ENCODE measurements at regions not wholly inside any gene's neighbourhood (a gene's known extent, or its start where the extent isn't known, plus 50 kb on each side); places are given as distances from the start of the nearest gene placed in this dataset.

DNA sequence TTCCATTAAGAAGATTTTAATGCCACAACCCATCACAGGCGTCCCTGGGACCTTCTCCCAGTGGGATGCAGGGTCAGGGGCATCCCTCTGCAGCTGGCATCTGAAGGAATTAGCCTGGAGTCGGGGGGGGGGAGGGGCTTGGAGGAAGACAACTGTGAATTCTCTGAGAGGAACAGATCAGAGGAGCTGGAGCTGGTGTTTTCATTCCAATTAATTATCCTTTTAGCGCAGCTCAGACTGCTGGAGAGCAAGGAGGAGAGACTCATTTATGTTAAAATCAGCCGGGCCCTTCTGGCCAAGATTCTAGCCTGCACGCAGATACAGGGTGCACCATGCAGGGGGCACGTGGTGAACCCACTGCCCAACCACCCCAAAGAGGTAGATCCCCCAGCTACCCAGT is 116.2 kb downstream of the CHST1 start:
- no peaks in the 10 kb centered on the region for H3K9me3 ChIP-seq (replicated peaks in 1 of 3)
- H3K36me3 ChIP-seq (replicated peaks in 1 of 2), result no peaks in the 10 kb centered on the region
- H3K4me3 ChIP-seq, result no peak overlapping the region
- WGBS, 4 donors, result 48 to 67% (median 61%) methylated on average over 5 to 6 of the region's 6 CpGs
- TF ChIP-seq POLR2A (IDR thresholded peaks at IDR 0.05), result no peak
- TF ChIP-seq, protein P1, sequence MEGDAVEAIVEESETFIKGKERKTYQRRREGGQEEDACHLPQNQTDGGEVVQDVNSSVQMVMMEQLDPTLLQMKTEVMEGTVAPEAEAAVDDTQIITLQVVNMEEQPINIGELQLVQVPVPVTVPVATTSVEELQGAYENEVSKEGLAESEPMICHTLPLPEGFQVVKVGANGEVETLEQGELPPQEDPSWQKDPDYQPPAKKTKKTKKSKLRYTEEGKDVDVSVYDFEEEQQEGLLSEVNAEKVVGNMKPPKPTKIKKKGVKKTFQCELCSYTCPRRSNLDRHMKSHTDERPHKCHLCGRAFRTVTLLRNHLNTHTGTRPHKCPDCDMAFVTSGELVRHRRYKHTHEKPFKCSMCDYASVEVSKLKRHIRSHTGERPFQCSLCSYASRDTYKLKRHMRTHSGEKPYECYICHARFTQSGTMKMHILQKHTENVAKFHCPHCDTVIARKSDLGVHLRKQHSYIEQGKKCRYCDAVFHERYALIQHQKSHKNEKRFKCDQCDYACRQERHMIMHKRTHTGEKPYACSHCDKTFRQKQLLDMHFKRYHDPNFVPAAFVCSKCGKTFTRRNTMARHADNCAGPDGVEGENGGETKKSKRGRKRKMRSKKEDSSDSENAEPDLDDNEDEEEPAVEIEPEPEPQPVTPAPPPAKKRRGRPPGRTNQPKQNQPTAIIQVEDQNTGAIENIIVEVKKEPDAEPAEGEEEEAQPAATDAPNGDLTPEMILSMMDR (IDR thresholded peaks at IDR 0.05), result no peak
- H3K27ac ChIP-seq, result no peak overlapping the region
- DNase-seq, result no peak
- intact Hi-C loops (cut with DNase I), result no loop called here
- no peaks in the 10 kb centered on the region for H3K27me3 ChIP-seq
- H3K4me1 ChIP-seq (replicated peaks in 1 of 2), result no peaks in the 10 kb centered on the region

DNA sequence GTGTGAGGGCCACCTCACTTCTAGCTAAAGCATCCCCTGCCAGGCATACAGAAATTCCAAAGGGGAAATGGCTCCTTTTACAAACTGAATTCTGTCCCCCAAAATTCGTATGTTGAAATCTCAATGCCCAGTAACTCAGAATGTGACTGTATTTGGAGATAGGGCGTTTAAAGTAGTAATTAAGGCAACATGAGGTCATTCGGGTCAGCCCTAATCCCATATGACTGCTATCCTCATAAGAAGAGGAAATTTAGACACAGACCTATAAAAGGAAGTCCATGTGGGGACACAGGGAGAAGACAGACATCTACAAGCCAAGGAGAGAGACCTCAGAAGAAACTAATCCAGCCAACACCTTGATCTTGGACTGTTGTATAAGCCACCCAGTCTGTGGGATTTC is 119.1 kb downstream of the CHST1 start:
- H3K27me3 ChIP-seq, result no peaks in the 10 kb centered on the region
- no peak overlapping the region for H3K4me3 ChIP-seq
- no peaks in the 10 kb centered on the region for H3K9me3 ChIP-seq (replicated peaks in 1 of 3)
- no peak overlapping the region for H3K27ac ChIP-seq
- intact Hi-C loops (cut with DNase I), result no loop called here
- 45 to 68% (median 60%) methylated on average over 3 of the region's 3 CpGs for WGBS, 4 donors
- no peak for DNase-seq
- H3K4me1 ChIP-seq (replicated peaks in 1 of 2), result no peaks in the 10 kb centered on the region
- no peaks in the 10 kb centered on the region for H3K36me3 ChIP-seq (replicated peaks in 1 of 2)
- TF ChIP-seq, protein P1 (IDR thresholded peaks at IDR 0.05), result no peak
- TF ChIP-seq POLR2A (IDR thresholded peaks at IDR 0.05), result no peak

DNA sequence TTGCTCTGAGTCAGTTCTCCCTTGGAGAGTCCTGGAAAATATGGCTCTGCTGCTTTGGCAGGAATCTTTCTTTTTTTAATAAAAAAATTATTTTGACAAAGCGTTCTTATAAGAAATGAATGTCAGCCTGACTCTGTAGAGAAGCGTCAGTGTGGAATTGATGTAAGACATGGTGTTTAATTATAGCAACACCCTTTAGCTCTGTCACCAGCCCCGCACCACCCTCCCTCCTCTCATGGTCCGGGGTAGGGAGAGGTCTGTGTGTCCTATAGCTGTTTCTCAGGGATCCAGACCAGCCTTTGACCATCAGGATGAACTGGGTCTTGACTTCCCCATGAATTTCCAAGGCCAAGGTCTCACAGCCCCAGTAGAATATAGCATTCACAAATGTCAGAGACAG is 120.6 kb downstream of the CHST1 start:
- no peak for DNase-seq
- Histone ChIP-seq H3K27ac (no peak overlapping the region), H3K9me3 (replicated peaks in 1 of 3) (no peaks in the 10 kb centered on the region), H3K4me1 (replicated peaks in 1 of 2) (no peaks in the 10 kb centered on the region), H3K36me3 (replicated peaks in 1 of 2) (no peaks in the 10 kb centered on the region), H3K4me3 (no peak overlapping the region), H3K27me3 (no peaks in the 10 kb centered on the region)
- intact Hi-C loops (cut with DNase I), result no loop called here
- no peak for TF ChIP-seq POLR2A (IDR thresholded peaks at IDR 0.05)
- 66 to 76% (median 71%) methylated on average over 4 of the region's 4 CpGs for WGBS, 4 donors

DNA sequence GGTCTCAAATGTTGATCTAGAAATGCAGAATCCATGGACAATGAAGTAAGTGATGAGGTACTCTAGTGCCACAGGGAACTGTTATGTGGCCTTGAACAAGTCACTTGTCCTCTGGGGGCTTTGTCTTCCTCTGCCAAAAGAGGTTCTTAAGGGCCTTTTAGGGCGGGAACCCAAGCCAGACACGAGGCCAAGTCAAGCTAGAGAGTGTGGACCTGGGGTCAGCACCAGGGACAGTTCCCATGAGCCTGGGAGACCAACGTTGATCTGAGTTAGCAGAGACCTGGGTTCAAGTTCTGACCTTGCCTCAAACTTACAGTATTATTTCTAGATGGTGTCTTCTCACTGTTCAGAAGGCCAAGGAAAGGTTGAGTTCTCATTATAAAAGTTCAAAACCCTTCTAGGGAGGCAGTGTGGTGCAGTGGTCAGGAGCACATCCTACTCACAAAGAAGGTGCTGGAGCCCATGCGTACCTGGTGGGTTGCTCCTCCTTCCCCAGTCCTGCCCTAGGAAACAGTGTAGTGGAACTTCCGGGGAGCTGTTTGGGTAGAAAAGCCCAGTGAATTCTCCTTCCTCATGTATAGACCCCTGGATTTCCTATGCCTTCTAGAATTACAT is 121.5 kb downstream of the CHST1 start:
- TF ChIP-seq POLR2A (IDR thresholded peaks at IDR 0.05), result no peak
- TF ChIP-seq, protein P1 (IDR thresholded peaks at IDR 0.05), result no peak
- Histone ChIP-seq H3K27ac (no peak overlapping the region), H3K4me1 (replicated peaks in 1 of 2) (no peaks in the 10 kb centered on the region), H3K4me3 (no peak overlapping the region), H3K36me3 (replicated peaks in 1 of 2) (no peaks in the 10 kb centered on the region), H3K27me3 (no peaks in the 10 kb centered on the region), H3K9me3 (replicated peaks in 1 of 3) (no peaks in the 10 kb centered on the region)
- intact Hi-C loops (cut with DNase I), result no loop called here
- WGBS, 4 donors, result 18 to 37% (median 31%) methylated on average over 5 of the region's 5 CpGs
- peak in 1 of 7 donors; percentile 24 for DNase-seq

DNA sequence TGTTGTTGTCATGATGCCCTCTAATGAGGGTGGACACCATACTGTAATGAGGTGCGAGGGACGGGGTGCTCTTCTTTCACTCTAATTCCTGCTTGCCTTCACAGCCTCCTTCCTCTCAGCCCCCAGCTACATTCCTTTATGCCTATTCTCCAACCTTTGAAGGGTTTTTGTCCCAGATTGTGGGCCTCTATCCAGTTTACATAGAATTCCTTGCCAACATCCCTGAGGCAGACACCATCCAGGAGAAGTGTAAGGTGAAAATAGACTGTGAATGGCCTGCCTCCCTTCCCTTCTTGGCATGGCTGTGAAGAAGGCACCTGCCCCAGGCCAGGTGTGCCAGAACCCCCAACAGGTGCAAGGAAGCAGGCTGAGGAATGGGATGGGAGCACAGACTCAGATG is 122.3 kb downstream of the CHST1 start:
- DNase-seq, result no peak
- Histone ChIP-seq H3K27me3 (no peaks in the 10 kb centered on the region), H3K4me1 (replicated peaks in 1 of 2) (no peaks in the 10 kb centered on the region), H3K9me3 (replicated peaks in 1 of 3) (no peaks in the 10 kb centered on the region), H3K4me3 (no peak overlapping the region), H3K27ac (no peak overlapping the region), H3K36me3 (replicated peaks in 1 of 2) (no peaks in the 10 kb centered on the region)
- intact Hi-C loops (cut with DNase I), result no loop called here
- 77 to 93% (median 91%) methylated on average over 2 of the region's 2 CpGs for WGBS, 4 donors
- TF ChIP-seq POLR2A (IDR thresholded peaks at IDR 0.05), result no peak
